Left colon (tissue), 2 donors: ENCODE measurements at regions not wholly inside any gene's neighbourhood (a gene's known extent, or its start where the extent isn't known, plus 50 kb on each side); places are given as distances from the start of the nearest gene placed in this dataset.

Experiments
- ATAC-seq: fragments of 200-7000 bp; cut with Tn5 transposase; one replicate; pipeline ENCODE4 v1.9.1; 2020; ENCODE audit warnings: mild to moderate bottlenecking, moderate library complexity
- DNase-seq, 2 donors: peaks; one replicate each; pipeline ENCODE4 v3.0.0-alpha.2; 2020
- intact Hi-C, 2 donors: fragments of 100-400 bp; cut with DNase I in 1 of 2; cut with micrococcal nuclease in 1 of 2; formaldehyde crosslinking; loops; one replicate each; pipeline versions ENCODE4 v1.11.2 to v1.14.0; 2022; cut with DNase I, micrococcal nuclease
- donor health status: DM: no; HTN: no; CAD: no.
- donor health status: DM: yes; HTN: yes; CAD: no.

DNA sequence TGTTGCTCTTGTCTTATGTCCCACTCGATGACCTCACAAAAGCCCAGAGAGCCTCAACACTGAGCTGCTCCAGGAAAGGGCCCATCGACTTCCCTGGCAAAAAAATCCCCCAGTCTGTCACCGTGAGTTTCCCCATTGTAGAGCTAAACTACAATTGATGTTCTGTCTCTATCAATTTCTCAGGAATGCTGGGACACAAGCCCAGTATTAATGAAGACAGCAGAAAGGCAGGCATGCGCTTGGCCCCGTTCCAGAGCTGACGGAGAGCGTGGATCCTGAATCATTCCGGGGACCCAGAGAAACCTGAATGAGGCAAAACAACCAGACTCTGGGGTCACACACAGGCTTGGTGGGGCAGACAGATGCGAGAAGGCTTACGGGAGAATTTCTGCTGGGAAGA lies 146.9 kb downstream of the TTC32 start:
- intact Hi-C loops, result no loop called here
- no peak for DNase-seq
- ATAC-seq, result no peak

DNA sequence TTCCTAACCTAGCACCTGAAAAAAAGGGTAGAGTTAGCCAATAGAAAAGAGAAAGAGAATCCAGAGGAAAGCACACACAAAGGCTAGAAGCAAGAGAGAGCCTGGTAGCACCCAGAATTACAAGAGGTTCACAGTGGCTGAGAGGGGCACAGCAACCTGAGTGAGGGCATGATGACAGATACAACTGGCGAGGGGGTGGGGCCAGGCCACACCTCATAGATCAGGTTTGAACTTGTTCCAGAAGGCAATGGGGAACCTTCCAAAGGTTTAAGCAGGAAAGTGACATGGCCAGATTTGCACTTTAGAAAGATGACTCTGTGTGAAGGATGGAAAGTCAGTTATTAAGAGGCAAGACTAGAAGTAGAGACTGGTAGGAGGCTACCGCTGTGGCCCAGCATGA lies 148.0 kb downstream of the TTC32 start:
- no peak for ATAC-seq
- intact Hi-C loops, result no loop called here
- DNase-seq, result no peak

DNA sequence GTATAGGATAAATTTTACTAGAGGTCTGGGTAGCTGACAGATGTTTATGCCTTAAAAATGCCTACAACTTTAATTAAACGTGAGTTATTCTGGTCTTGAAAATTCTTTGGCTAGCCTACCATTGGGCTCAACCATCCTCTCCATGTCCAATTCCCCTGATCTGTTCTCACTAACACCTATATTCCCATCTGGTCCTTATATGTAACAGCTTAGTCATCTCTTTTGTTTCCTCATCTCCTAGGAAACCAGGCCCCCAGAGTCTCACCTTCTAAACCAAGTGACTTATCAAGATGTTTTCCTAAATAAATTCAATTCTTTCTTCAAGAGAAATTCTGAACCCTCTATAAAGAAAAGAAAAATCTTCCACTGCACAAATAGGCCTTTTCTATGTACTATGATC lies 148.5 kb downstream of the TTC32 start:
- ATAC-seq (no peak), DNase-seq (no peak)
- intact Hi-C loops, result no loop called here

DNA sequence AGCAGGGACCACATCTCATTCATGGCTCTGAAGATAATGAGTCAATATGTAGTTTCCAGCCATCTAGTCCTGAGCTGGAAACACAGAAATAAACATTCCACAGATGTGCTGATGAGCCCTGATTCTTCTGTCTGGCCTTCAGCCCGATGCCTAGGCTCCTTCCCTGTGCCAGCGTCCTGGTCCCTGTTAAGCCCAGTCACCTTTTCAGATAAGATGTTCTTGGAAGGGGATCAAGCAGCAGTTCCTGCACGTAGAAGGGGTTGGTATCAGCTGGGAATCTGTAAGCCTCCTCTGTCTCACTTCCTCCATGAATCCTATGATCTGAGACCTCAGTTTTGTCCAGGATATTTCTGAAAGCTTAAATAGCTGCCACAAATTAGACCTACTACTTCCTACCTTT lies 149.3 kb downstream of the TTC32 start:
- DNase-seq (no peak), ATAC-seq (no peak)
- intact Hi-C loops, result no loop called here

DNA sequence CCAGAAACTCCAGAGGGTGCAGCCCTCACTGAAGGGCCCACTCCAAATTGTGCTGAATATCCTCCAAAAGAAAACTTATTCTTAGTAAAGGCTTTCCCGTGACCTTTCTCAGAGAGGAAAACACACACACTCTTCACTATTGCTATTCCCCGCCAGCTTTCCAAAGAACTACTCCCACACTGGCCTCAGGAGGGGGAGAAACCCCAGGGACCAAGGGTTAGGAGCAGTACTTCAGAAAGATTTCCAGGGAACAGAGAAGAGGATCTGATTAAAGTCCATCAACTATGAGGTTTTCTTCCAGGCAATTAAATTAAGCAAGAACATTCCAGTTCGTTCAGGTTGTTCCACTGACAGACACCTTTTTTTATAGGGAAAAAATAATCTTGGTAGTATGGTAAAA lies 150.2 kb downstream of the TTC32 start:
- ATAC-seq (no peak), DNase-seq (no peak)
- intact Hi-C loops, result no loop called here

DNA sequence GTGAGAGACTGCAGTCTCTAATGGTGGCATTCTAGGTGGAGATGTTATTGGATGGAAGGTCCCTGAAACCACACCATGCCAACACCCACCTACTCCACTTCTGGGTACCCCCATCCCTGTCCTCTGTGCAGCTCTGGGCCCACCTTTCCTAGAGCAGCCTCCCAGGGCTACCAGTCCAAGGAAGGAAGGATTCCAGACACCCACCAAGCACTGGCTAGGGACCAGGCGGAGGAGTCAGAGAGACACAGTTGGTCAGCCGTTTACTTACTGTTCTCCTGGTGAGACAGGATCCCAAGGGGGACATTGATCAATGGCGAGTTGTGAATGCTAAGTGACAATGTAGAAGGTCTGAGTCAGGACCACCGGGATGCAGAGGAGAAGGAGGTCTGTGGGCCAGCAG lies 151.6 kb downstream of the TTC32 start:
- intact Hi-C loops, result no loop called here
- DNase-seq (no peak), ATAC-seq (no peak)

DNA sequence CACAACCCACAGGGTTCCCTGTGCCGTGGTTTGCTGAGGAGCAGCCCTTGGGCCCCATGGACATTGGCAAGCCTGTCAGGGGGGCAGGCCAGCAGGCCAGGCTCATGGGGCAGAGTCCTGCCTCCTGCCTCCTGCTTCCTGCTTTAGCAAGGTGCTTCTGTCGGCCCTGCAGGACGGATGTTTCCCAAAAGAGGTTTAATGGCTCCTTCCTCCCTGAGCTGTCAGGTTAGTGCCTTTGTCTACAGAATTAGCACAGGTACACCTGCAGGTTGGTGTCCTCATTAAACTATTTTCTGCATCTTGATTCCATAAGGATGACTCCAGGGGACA lies 152.3 kb downstream of the TTC32 start:
- intact Hi-C loops, result no loop called here
- no peak for DNase-seq
- no peak for ATAC-seq

DNA sequence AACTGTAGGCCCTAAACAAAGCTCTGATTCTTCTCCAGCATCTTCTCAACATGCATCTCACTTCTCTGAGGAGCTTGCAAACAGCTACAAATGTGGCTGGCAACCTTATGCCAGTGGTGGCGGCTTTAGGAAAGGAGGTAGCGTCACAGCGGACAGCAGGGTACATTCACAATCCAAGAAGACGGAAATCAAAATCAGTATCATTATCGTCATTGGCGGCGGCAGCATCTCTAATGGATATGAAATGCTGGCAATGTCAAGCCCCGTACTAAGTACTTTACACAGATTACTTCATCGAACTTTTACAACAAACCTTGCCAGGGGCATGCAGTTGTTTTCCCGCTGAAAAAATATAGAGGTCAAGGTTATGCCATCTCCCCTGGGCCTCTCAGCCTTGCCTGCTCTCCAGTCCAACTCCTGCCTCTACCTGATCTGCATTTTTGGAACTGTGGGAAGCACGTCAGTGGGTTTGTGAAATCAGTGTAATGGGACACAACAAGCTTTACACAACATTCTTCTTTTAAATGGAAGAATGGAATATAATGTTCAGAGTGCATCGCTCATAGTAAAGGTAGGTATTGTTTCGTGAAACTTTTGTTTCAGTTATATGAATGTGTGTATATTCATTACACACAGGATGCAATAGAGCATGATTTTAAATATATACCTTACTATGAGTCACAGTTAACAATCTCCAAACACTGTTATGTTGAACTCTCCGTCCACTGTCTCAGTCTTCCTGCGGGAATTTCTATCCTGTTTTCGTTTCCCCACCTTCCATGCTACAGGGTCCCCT lies 152.9 kb downstream of the TTC32 start:
- ATAC-seq (no peak), DNase-seq (no peak)
- intact Hi-C loops, result no loop called here

DNA sequence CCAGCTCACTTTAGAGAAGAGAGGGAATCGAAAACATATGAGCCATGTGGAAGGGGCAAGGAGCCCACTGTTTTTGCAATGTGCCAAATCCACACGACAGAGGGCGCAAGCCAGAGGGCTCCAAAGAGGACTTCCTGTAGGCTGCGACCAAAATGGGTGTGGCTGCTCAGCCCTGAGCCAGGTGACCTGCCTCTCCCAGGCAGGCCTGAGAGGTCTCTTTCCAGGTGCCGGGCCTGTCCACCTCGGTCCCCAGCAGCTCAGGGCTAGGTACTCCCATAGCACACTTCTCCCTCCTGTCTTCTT lies 153.8 kb downstream of the TTC32 start:
- DNase-seq (no peak), ATAC-seq (no peak)
- intact Hi-C loops, result no loop called here

DNA sequence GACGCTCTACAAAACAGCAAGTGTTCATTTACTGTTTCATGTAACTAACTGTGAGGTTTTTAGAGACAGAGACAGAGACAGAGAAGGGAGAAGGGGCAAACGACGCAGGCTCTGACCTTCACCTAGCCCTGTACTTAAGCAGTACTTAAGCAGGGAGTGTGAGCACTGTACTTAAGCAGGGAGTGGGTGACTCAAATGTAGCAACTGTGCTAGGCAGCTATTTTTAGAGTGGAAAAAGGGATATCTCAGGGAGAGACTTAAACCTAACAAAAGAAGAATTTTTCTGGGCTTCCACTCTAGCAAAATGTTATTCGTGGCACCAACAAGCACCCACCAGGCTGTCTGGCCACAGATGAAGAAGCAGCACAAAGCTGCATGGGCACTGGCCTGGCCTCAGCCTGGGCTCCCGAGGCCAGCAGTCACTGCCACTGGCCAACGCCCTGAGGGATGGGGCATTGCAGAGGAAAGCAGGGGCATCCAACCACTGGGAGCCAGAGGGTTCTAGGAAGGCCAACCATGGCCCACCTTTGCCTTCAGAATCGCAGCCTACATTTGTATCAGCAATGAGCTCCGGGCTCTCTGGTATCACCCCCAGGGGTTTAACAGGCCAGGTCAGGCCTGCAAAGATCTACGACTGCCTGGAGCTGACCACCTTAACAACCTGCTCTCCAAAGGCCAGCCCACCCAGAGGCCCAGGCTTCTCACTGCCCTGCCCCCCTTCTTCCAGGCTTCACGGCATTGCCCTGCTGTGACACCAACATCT lies 154.3 kb downstream of the TTC32 start:
- intact Hi-C loops, result no loop called here
- ATAC-seq, result no peak
- DNase-seq, result no peak

DNA sequence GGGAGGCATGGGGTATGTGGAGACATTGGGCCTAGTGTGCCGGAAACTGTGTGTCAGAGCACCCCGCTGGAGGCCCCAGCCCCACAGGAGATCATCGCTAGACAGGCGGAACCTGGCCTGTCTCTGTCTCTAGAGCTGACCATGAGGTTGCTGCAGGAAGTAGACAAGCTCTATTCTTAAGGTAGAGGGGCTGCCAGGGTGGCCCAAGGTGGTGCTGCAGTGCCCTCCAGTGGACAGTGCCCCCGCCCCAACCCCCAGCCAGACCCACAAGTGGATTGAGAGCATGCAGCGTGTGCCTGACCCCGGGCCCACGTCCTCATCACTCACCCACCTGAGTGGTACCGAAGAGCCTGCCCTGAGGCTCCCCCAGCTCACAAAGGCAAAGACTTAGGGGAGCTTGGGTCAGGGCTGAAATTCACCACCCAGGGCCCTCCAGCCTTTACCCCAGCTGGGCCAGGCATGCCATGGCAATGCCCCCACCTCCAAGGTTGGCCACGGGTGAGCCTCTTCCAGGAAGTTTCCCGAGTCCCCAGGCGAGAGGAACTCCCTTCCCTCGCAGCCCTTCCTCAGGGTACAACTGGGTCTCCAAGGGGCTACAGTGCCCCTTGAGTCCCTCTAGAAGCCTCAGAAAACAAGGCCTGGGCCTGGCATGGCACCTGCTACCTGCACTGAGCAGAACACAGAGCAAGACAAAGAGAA lies 155.0 kb downstream of the TTC32 start:
- ATAC-seq, result no peak
- no peak for DNase-seq
- intact Hi-C loops, result no loop called here

DNA sequence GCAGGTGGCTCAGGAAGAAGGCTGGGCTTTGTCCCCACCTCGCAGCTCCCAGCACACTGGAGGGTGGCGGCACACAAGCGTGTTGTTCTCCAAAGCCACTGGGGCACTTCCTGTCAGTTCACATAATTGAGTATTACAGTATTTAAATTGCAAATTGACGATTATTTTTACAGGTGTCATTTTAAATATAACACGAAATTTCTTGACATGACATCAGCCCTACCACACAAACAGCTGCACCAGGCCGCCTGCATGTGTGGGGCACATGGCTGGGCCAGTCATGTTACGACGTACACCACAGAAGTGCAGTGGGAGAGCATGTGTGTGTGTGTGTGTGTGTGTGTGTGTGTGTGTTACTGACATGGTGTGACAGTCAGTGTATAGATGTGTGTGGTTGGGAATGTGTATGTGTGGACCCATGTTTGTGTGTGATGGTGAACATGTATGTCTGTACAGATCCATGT lies 155.6 kb downstream of the TTC32 start:
- ATAC-seq (no peak), DNase-seq (no peak)
- intact Hi-C loops, result no loop called here

DNA sequence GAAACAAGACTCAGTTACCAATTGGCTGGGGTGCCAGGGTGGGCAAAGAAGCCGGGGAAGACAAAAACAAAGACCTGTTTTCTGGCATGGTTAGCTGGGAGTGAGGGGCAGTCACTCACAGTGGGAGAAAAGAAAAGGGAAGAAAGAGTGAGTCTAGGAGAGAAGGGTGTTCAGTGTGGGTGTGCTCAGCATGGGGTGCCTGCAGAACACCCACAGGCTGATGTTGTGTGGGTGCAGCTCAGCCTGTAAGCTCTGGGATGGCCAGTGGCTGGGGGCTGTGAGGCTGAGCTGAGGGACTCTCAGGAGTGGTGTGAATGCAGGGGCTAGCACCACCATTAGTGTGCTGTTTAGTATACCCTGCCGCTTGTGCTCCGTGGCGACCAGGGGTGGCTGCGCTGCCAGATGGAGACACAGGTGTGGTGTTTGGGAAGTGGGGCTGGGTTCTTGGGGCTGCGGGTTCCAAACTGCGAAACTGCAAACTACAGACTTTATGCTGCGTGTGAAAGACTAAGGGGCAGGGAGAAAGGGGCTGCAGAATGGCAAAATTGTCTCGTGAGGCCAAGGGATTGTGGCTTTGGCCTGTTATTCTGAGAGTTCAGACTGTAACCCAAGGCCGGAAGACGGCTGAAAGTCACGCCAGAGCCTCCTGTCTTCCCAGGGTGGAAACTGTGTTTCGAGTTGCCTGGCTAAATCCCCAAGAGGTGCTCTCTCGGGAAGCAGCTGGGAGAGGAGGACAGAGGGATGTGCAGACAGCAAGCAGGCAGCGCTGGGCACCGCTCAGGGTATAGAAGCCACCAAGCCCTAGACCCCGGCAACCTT lies 156.3 kb downstream of the TTC32 start:
- intact Hi-C loops, result no loop called here
- no peak for DNase-seq
- ATAC-seq, result no peak

DNA sequence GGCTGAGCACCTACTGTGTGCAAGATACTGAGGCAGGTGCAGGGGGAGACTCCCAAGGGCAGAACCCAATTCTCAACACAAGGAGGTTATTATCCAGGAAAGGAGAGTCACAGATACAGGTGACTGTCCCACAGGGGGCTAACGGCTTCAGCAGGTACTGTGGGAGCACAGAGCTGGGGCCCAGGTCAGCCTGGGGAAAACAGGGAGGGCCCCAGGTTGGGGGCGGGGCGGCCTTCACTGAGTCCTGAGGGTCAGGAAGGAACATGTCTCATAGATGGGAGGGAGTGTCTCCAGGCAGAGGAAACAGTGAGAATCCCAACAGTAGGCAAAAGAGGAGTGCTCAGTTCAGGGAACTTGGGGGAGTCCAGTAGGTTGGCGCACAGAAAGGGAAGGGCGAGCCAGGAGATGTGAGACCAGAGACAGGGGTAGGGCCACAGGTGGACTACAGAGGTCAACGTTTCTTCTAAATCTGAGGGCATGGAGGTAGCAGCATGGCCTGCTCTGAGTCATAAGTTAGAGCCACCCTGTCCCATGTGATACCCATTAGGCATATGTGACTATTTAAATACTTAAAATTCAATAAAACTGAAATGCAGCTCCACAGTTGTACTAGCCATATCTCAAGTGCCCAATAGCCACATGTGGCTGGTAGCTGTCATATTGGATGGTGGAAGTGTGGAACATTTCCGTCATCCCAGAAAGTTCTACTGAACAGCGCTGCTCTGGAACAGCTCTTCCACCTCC lies 157.2 kb downstream of the TTC32 start:
- ATAC-seq, result no peak
- intact Hi-C loops, result no loop called here
- DNase-seq, result no peak

DNA sequence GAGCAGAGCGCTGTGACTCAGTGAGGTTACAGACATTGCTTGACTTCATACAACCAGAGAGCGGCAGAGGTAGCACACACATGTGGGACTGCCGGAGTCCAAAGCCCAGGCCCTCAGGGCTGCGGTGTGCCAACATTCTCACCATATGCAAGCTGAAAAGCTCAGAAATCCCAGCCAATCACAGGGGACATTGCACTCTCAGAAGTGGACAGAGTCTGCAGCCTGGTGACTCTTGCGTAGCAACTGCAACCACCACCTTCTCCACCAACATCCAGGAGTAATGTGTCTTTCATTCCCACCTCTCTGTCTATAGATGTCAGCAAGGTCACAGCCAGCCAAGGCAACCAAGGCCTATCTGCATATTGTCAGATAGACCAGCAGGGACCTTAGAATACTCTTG lies 158.1 kb downstream of the TTC32 start:
- intact Hi-C loops, result no loop called here
- no peak for DNase-seq
- no peak for ATAC-seq

DNA sequence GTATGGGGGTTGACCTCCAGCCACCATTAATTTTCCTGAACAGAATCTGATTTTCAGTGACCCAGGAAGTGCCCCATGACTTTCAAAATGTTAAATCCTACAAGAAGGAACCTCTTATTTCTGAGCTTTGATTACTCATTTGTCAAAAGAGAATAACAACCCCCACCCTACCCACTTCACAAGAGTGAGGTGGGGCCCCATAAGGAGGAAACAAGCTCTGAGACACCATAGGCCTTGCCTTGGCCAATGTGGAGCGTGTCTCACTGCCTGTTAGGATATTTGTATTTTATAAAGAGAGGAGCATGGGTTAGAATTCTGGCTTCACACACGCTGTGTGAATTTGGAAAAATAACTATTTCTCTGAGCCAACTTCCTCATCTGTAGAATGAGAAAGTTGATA lies 158.9 kb downstream of the TTC32 start:
- intact Hi-C loops, result no loop called here
- DNase-seq (no peak), ATAC-seq (no peak)

DNA sequence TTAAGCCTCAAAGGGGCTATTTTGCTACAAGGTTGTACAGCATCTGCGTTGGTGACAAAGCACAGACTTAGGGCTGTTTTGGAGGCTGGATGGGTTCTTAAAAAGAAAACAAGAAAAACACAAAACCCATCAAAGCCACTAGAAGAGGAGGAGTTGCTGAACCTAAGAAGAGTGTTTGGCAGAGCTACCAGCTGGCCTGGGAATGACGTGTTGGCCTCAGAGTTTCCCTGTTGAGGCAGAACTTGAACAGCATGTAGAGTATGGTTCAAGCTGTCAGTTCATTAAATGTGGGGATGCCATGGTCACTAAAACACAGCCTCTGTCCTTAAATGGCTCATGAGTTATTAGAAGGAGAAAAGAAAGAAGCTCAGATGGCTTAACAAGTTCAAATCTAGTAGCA lies 162.5 kb downstream of the TTC32 start:
- intact Hi-C loops, result no loop called here
- ATAC-seq, result no peak

DNA sequence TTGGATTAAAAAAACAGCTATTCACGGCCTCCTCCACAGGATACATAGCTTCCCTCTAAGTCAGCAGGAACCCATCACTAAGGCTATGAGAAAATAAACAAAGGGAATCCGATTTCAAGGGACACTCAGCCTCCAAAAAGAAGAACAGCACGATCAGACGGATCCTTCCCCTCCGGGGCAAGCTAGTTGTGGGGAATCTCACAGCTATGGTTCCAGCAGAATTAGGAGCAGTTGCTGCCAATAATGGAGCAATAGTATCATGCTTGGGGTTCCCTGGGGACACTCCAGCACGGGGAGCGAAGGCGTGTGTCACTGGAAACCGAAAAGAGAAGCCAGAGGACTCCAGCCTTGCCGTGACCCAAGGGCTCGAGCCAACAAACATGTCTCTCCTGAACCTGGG lies 163.1 kb downstream of the TTC32 start:
- intact Hi-C loops, result no loop called here
- ATAC-seq (no peak), DNase-seq (peak in 1 of 2 donors; percentile 36)

More for the DNA sequence above, 162.5 kb downstream of the TTC32 start:
- DNase-seq, result no peak
